ENCODE measurements at regions not wholly inside any gene's neighbourhood (a gene's known extent, or its start where the extent isn't known, plus 50 kb on each side); places are given as distances from the start of the nearest gene placed in this dataset.

DNA sequence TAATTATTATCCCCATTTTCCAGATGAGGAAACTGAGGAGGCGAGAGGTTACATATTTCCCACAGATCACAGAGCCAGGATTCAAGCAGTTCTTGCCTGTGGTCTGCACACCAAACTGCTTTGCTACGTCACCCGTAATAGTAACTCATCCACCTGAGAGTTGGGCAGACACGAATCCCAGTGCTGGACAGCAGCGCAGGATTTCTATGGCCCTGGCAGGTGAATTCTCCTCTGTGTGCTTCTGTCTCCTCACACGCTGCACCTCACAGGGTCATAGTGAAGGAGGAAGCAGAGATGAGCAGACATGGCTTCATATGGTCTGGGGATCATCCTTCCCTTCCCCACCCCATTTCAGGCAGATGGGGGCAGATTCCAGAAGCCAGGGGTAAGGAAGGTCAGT lies 127.0 kb upstream of the LRFN2 start:
- H3K4me3 ChIP-seq (replicated peaks in 1 of 3; ENCODE audit: insufficient read depth in 1 of 3, low read depth in 2 of 3, low read length in 3 of 3) = no peak overlapping the region
- WGBS (ENCODE audit: low lambda C conversion rate) = 65% methylated on average over 6 of the region's 6 CpGs
- no peaks in the 10 kb centered on the region for H3K36me3 ChIP-seq (replicated peaks in 1 of 2; ENCODE audit: control insufficient read depth in 1 of 2, insufficient read depth in 2 of 2, low read length in 2 of 2)
- H4K20me1 ChIP-seq (ENCODE audit: insufficient read depth, low read length) = peaks cover 7% of the 10 kb centered on the region; the same call in 1 of the 2 replicates
- H3K9me3 ChIP-seq (ENCODE audit: low read length) = no peaks in the 10 kb centered on the region
- peaks cover 5 to 28% of the 10 kb centered on the region in 2 experiments; a peak in 4 of 5 replicates for H3K27me3 ChIP-seq (ENCODE audit: control insufficient read depth in 1 of 2, insufficient read depth in 2 of 2, low read length in 2 of 2)
- H3K4me2 ChIP-seq (ENCODE audit: low read depth, low read length) = no peak overlapping the region
- no TSS peak for BruUV-seq (replicated peaks)
- intact Hi-C loops (cut with micrococcal nuclease; ENCODE audit: unreplicated experiment) (no loop called here), in situ Hi-C loops (cut with HindIII; ENCODE audit: extremely low pct_ligation_motif_present, low pct_unique_long_range_greater_than_20kb) (no loop called here)
- H3K9ac ChIP-seq (ENCODE audit: insufficient read depth, low read depth, low read length) = no peak overlapping the region
- TF ChIP-seq ZNF629 (CRISPR knock-in tag; conservative IDR thresholded peaks at IDR 0.05) = peak; percentile 70
- no peak for TF ChIP-seq ZNF160 (CRISPR knock-in tag; IDR thresholded peaks at IDR 0.05)
- no peak for TF ChIP-seq ZNF34 (CRISPR knock-in tag; IDR thresholded peaks at IDR 0.05; ENCODE audit: borderline replicate concordance)
- no peak for TF ChIP-seq NONO (IDR thresholded peaks at IDR 0.05)
- no peak for TF ChIP-seq NONO (CRISPR knock-in tag; conservative IDR thresholded peaks at IDR 0.05)
- no peak for TF ChIP-seq GTF3A (CRISPR knock-in tag; conservative IDR thresholded peaks at IDR 0.05)
- H3K4me1 ChIP-seq (ENCODE audit: insufficient read depth, low read length) = peaks cover 19% of the 10 kb centered on the region
- H2AFZ ChIP-seq (ENCODE audit: low read length) = no peak overlapping the region
- ChIA-PET POLR2A (no interaction called here), CTCF (ENCODE audit: low intra/inter-chr PET ratio, low total read pairs) (no interaction called here)
- FAIRE-seq (no peak), ATAC-seq (no peak), DNase-seq (ENCODE audit: low spot score) (no peak)
- H3K27ac ChIP-seq (ENCODE audit: extremely low read length, insufficient read depth, low read length) = no peak overlapping the region
- no peaks in the 10 kb centered on the region for H3K79me2 ChIP-seq (ENCODE audit: insufficient read depth, low read length)

GRCh38 chr6:40713002-40713719 lies 126.0 kb upstream of the LRFN2 start:
- Histone ChIP-seq H3K4me3 (replicated peaks in 1 of 3; ENCODE audit: insufficient read depth in 1 of 3, low read depth in 2 of 3, low read length in 3 of 3) (no peak overlapping the region), H3K27me3 (ENCODE audit: control insufficient read depth in 1 of 2, insufficient read depth in 2 of 2, low read length in 2 of 2) (peaks cover 5 to 28% of the 10 kb centered on the region in 2 experiments; a peak in 4 of 5 replicates), H3K36me3 (replicated peaks in 1 of 2; ENCODE audit: control insufficient read depth in 1 of 2, insufficient read depth in 2 of 2, low read length in 2 of 2) (no peaks in the 10 kb centered on the region), H4K20me1 (ENCODE audit: insufficient read depth, low read length) (peaks cover 7% of the 10 kb centered on the region; the same call in 1 of the 2 replicates), H3K9me3 (ENCODE audit: low read length) (no peaks in the 10 kb centered on the region), H3K4me2 (ENCODE audit: low read depth, low read length) (no peak overlapping the region), H3K4me1 (ENCODE audit: insufficient read depth, low read length) (peaks cover 19% of the 10 kb centered on the region), H3K9ac (ENCODE audit: insufficient read depth, low read depth, low read length) (no peak overlapping the region), H2AFZ (ENCODE audit: low read length) (no peak overlapping the region), H3K27ac (ENCODE audit: extremely low read length, insufficient read depth, low read length) (no peak overlapping the region), H3K79me2 (ENCODE audit: insufficient read depth, low read length) (no peaks in the 10 kb centered on the region)
- in situ Hi-C loops (cut with HindIII; ENCODE audit: extremely low pct_ligation_motif_present, low pct_unique_long_range_greater_than_20kb) = no loop called here
- ATAC-seq = peak; percentile 10; the same call in 1 of the 3 replicates
- TF ChIP-seq SMAD3 (CRISPR knock-in tag; IDR thresholded peaks at IDR 0.05) = no peak
- TF ChIP-seq ATM (IDR thresholded peaks at IDR 0.05; ENCODE audit: borderline replicate concordance) = no peak
- TF ChIP-seq GPN1 (CRISPR knock-in tag; IDR thresholded peaks at IDR 0.05; ENCODE audit: borderline replicate concordance) = no peak
- no peak for TF ChIP-seq NFIB (CRISPR knock-in tag; IDR thresholded peaks at IDR 0.05; ENCODE audit: borderline replicate concordance)
- TF ChIP-seq ZNF552 (CRISPR knock-in tag; IDR thresholded peaks at IDR 0.05; ENCODE audit: borderline replicate concordance) = 0 out of 2 replicates have a peak, but pooled peaks have one; percentile 10
- POLR2A ChIA-PET = no interaction called here
- WGBS (ENCODE audit: low lambda C conversion rate) = 9% methylated on average over 7 of the region's 10 CpGs
- DNase-seq (ENCODE audit: low spot score) = no peak
- intact Hi-C loops (cut with micrococcal nuclease; ENCODE audit: unreplicated experiment) = no loop called here
- CTCF ChIA-PET (ENCODE audit: low intra/inter-chr PET ratio, low total read pairs) = no interaction called here
- BruUV-seq (replicated peaks) = no TSS peak
- FAIRE-seq = no peak
